ENCODE measurements at regions not wholly inside any gene's neighbourhood (a gene's known extent, or its start where the extent isn't known, plus 50 kb on each side); places are given as distances from the start of the nearest gene placed in this dataset.

- DNase-seq = no peak
- no peaks in the 10 kb centered on the region for H3K27me3 ChIP-seq (ENCODE audit: insufficient read depth, low read length, poor library complexity)
- no peak overlapping the region for H2AFZ ChIP-seq (ENCODE audit: low read depth, low read length)
- no peaks in the 10 kb centered on the region for H3K36me3 ChIP-seq (ENCODE audit: insufficient read depth, low read length)
- no peak overlapping the region for H3K27ac ChIP-seq (ENCODE audit: low read length)
- TF ChIP-seq, protein P1, sequence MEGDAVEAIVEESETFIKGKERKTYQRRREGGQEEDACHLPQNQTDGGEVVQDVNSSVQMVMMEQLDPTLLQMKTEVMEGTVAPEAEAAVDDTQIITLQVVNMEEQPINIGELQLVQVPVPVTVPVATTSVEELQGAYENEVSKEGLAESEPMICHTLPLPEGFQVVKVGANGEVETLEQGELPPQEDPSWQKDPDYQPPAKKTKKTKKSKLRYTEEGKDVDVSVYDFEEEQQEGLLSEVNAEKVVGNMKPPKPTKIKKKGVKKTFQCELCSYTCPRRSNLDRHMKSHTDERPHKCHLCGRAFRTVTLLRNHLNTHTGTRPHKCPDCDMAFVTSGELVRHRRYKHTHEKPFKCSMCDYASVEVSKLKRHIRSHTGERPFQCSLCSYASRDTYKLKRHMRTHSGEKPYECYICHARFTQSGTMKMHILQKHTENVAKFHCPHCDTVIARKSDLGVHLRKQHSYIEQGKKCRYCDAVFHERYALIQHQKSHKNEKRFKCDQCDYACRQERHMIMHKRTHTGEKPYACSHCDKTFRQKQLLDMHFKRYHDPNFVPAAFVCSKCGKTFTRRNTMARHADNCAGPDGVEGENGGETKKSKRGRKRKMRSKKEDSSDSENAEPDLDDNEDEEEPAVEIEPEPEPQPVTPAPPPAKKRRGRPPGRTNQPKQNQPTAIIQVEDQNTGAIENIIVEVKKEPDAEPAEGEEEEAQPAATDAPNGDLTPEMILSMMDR (IDR thresholded peaks at IDR 0.05; ENCODE audit: borderline replicate concordance, extremely low read depth, low read length, poor library complexity, severe bottlenecking) = no peak
- TF ChIP-seq EZH2 (IDR thresholded peaks at IDR 0.05; ENCODE audit: borderline replicate concordance, low read depth, low read length, severe bottlenecking) = no peak
- H3K4me2 ChIP-seq (ENCODE audit: insufficient read depth, low read length) = no peak overlapping the region
- no peak overlapping the region for H3K4me3 ChIP-seq (ENCODE audit: low read depth in 1 of 2, low read length in 2 of 2)
- no peak overlapping the region for H3K9ac ChIP-seq (ENCODE audit: low read depth, low read length)
- no peaks in the 10 kb centered on the region for H3K9me3 ChIP-seq (ENCODE audit: insufficient read depth, low read length, severe bottlenecking)
- ATAC-seq (ENCODE audit: insufficient read depth, low read depth) = no peak
- H3K4me1 ChIP-seq (ENCODE audit: insufficient read depth, low read length) = no peaks in the 10 kb centered on the region
- H4K20me1 ChIP-seq (ENCODE audit: insufficient read depth, low read length) = no peaks in the 10 kb centered on the region
- no peaks in the 10 kb centered on the region for H3K79me2 ChIP-seq (ENCODE audit: insufficient read depth, low read length)
Observed at GRCh38 chr4:153988492-153989363, 199.8 kb upstream of the SFRP2 start.

- H3K9me3 ChIP-seq (ENCODE audit: insufficient read depth, low read length, severe bottlenecking) = no peaks in the 10 kb centered on the region
- DNase-seq (no peak), ATAC-seq (ENCODE audit: insufficient read depth, low read depth) (no peak)
- H4K20me1 ChIP-seq (ENCODE audit: insufficient read depth, low read length) = no peaks in the 10 kb centered on the region
- H3K36me3 ChIP-seq (ENCODE audit: insufficient read depth, low read length) = no peaks in the 10 kb centered on the region
- H2AFZ ChIP-seq (ENCODE audit: low read depth, low read length) = no peak overlapping the region
- H3K9ac ChIP-seq (ENCODE audit: low read depth, low read length) = no peak overlapping the region
- no peak overlapping the region for H3K4me3 ChIP-seq (ENCODE audit: low read depth in 1 of 2, low read length in 2 of 2)
- H3K27ac ChIP-seq (ENCODE audit: low read length) = no peak overlapping the region
- no peaks in the 10 kb centered on the region for H3K4me1 ChIP-seq (ENCODE audit: insufficient read depth, low read length)
- TF ChIP-seq EZH2 (IDR thresholded peaks at IDR 0.05; ENCODE audit: borderline replicate concordance, low read depth, low read length, severe bottlenecking) = no peak
- TF ChIP-seq, protein P1 (IDR thresholded peaks at IDR 0.05; ENCODE audit: borderline replicate concordance, extremely low read depth, low read length, poor library complexity, severe bottlenecking) = no peak
- no peaks in the 10 kb centered on the region for H3K27me3 ChIP-seq (ENCODE audit: insufficient read depth, low read length, poor library complexity)
- no peak overlapping the region for H3K4me2 ChIP-seq (ENCODE audit: insufficient read depth, low read length)
- H3K79me2 ChIP-seq (ENCODE audit: insufficient read depth, low read length) = no peaks in the 10 kb centered on the region
Observed at GRCh38 chr4:153987291-153987690, 198.4 kb upstream of the SFRP2 start.

- H2AFZ ChIP-seq (ENCODE audit: low read depth, low read length) = no peak overlapping the region
- H3K4me1 ChIP-seq (ENCODE audit: insufficient read depth, low read length) = no peaks in the 10 kb centered on the region
- ATAC-seq (ENCODE audit: insufficient read depth, low read depth) (no peak), DNase-seq (no peak)
- H4K20me1 ChIP-seq (ENCODE audit: insufficient read depth, low read length) = no peaks in the 10 kb centered on the region
- H3K79me2 ChIP-seq (ENCODE audit: insufficient read depth, low read length) = no peaks in the 10 kb centered on the region
- no peak overlapping the region for H3K27ac ChIP-seq (ENCODE audit: low read length)
- no peak overlapping the region for H3K9ac ChIP-seq (ENCODE audit: low read depth, low read length)
- no peak overlapping the region for H3K4me2 ChIP-seq (ENCODE audit: insufficient read depth, low read length)
- H3K4me3 ChIP-seq (ENCODE audit: low read depth in 1 of 2, low read length in 2 of 2) = no peak overlapping the region
- H3K9me3 ChIP-seq (ENCODE audit: insufficient read depth, low read length, severe bottlenecking) = peaks cover 18% of the 10 kb centered on the region
- no peaks in the 10 kb centered on the region for H3K36me3 ChIP-seq (ENCODE audit: insufficient read depth, low read length)
- TF ChIP-seq, protein P1 (IDR thresholded peaks at IDR 0.05; ENCODE audit: borderline replicate concordance, extremely low read depth, low read length, poor library complexity, severe bottlenecking) = no peak
- TF ChIP-seq EZH2 (IDR thresholded peaks at IDR 0.05; ENCODE audit: borderline replicate concordance, low read depth, low read length, severe bottlenecking) = no peak
- H3K27me3 ChIP-seq (ENCODE audit: insufficient read depth, low read length, poor library complexity) = no peaks in the 10 kb centered on the region
Observed at GRCh38 chr4:153976954-153977353, 188.1 kb upstream of the SFRP2 start.

Measured in DND-41 (cell line).